PFSK-1 (cell line): ENCODE measurements at regions not wholly inside any gene's neighbourhood (a gene's known extent, or its start where the extent isn't known, plus 50 kb on each side); places are given as distances from the start of the nearest gene placed in this dataset.

Experiments used
- FOXP2 ChIP-seq: optimal IDR thresholded peaks from 2 replicates; pipeline ENCODE3; 2011; ENCODE audit warnings: borderline replicate concordance, control low read depth, inconsistent platforms; ENCODE audit not compliant: insufficient read depth; ENCODE audit errors: extremely low read length, extremely low read depth
- POLR2AphosphoS5 ChIP-seq: IDR thresholded peaks from 2 replicates; pipeline ENCODE4 v1.6.1; 2012; ENCODE audit warnings: low read depth, mild to moderate bottlenecking, control low read depth, low read length, moderate library complexity
- SIN3A ChIP-seq: IDR thresholded peaks from 2 replicates; pipeline ENCODE4 v1.6.1; 2012; ENCODE audit warnings: mild to moderate bottlenecking, low read length, moderate library complexity, borderline replicate concordance; ENCODE audit not compliant: insufficient read depth
- TAF1 ChIP-seq: IDR thresholded peaks from 2 replicates; pipeline ENCODE4 v1.6.1; 2012; ENCODE audit warnings: low read length, control low read depth, borderline replicate concordance; ENCODE audit not compliant: insufficient read depth
- TF ChIP-seq, protein P1 (sequence below), 2 experiments: IDR thresholded peaks; 2 replicates each; pipeline versions ENCODE4 v1.6.1 to v1.8.0; 2011 to 2012; ENCODE audit warnings: low read depth in 2 of 2, low read length in 2 of 2, control low read depth in 1 of 2, inconsistent platforms in 1 of 2, mild to moderate bottlenecking in 1 of 2, moderate library complexity in 1 of 2; ENCODE audit not compliant: insufficient read depth in 1 of 2

- TF ChIP-seq, protein P1, sequence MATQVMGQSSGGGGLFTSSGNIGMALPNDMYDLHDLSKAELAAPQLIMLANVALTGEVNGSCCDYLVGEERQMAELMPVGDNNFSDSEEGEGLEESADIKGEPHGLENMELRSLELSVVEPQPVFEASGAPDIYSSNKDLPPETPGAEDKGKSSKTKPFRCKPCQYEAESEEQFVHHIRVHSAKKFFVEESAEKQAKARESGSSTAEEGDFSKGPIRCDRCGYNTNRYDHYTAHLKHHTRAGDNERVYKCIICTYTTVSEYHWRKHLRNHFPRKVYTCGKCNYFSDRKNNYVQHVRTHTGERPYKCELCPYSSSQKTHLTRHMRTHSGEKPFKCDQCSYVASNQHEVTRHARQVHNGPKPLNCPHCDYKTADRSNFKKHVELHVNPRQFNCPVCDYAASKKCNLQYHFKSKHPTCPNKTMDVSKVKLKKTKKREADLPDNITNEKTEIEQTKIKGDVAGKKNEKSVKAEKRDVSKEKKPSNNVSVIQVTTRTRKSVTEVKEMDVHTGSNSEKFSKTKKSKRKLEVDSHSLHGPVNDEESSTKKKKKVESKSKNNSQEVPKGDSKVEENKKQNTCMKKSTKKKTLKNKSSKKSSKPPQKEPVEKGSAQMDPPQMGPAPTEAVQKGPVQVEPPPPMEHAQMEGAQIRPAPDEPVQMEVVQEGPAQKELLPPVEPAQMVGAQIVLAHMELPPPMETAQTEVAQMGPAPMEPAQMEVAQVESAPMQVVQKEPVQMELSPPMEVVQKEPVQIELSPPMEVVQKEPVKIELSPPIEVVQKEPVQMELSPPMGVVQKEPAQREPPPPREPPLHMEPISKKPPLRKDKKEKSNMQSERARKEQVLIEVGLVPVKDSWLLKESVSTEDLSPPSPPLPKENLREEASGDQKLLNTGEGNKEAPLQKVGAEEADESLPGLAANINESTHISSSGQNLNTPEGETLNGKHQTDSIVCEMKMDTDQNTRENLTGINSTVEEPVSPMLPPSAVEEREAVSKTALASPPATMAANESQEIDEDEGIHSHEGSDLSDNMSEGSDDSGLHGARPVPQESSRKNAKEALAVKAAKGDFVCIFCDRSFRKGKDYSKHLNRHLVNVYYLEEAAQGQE (IDR thresholded peaks at IDR 0.05; ENCODE audit: insufficient read depth in 1 of 2, low read depth in 2 of 2, low read length in 2 of 2) = no peak
- TF ChIP-seq POLR2AphosphoS5 (no peak), FOXP2 (no peak), SIN3A (no peak), TAF1 (no peak)
These were observed 194.2 kb upstream of the GLRA1 start for GRCh38 chr5:152118676-152119470.

DNA sequence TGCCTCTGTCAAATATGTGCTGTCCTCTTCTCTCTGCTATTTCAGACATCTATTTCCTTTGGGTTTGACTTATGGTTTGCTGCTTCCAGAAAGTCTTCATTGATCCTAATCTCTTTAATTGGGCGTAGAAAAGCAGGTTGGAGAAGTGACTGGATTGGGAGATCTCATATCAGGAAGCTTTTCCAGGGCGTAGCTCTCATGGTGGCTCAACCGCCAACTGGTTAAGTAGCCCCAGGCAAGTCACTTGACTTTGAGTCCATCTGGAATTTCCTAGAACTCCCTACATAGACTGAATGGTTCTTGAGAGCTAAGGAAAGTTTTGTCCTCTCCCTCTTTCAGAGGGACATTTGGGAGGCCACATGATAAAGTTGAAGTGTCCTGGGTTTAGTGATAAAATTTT, 192.3 kb upstream of the GLRA1 start:
- TF ChIP-seq, protein P1 (IDR thresholded peaks at IDR 0.05; ENCODE audit: insufficient read depth in 1 of 2, low read depth in 2 of 2, low read length in 2 of 2) = no peak
- no peak for TF ChIP-seq FOXP2
- no peak for TF ChIP-seq TAF1
- no peak for TF ChIP-seq POLR2AphosphoS5
- TF ChIP-seq SIN3A = no peak

GRCh38 chr5:152113401-152113800, 188.8 kb upstream of the GLRA1 start:
- no peak for TF ChIP-seq TAF1
- TF ChIP-seq, protein P1 (IDR thresholded peaks at IDR 0.05; ENCODE audit: insufficient read depth in 1 of 2, low read depth in 2 of 2, low read length in 2 of 2) = no peak
- TF ChIP-seq SIN3A = no peak
- TF ChIP-seq POLR2AphosphoS5 = no peak
- no peak for TF ChIP-seq FOXP2

DNA sequence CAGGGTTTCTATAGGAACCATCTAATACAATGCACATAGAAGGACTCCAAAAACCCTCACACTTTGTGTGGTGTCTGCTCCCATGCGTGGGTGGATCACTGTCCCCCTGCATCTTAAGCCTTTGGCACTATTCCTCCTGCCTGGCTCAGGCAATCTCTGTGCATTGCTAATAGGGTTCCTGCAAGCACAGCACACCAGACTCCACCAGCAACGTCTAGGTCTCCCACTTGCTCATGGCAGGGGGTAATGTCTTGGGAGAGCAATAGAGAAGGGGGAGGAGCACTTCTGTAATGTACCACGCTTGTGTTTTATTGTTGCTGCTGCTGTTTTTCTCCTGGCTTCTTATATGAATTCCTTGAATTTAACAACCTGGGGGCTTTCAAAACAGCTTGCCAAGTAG, 182.6 kb upstream of the GLRA1 start:
- TF ChIP-seq POLR2AphosphoS5 = no peak
- TF ChIP-seq, protein P1 (IDR thresholded peaks at IDR 0.05; ENCODE audit: insufficient read depth in 1 of 2, low read depth in 2 of 2, low read length in 2 of 2) = no peak
- no peak for TF ChIP-seq SIN3A
- TF ChIP-seq FOXP2 = no peak
- TF ChIP-seq TAF1 = no peak

DNA sequence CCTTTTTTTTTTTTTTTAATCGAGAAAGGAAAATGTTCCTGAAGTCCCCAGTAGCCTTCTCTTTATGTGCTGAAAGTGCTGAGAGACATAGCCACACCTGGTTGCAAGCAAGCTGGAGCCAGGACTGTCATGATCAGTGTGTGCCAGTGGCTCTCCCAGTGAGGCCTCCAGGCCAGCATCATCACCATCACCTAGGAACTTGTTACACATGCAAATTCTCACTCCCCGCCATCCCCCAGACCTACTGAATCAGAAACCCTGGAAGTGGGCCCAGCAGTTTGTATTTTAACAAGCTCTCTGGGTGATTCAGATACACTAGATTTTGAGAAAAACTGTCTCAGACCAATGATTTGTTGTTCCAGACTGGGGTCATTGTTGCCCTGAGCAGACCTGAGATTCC, 181.9 kb upstream of the GLRA1 start:
- TF ChIP-seq, protein P1 (IDR thresholded peaks at IDR 0.05; ENCODE audit: insufficient read depth in 1 of 2, low read depth in 2 of 2, low read length in 2 of 2) = no peak
- TF ChIP-seq POLR2AphosphoS5 (no peak), SIN3A (no peak), FOXP2 (no peak), TAF1 (no peak)
